ENCODE measurements at regions not wholly inside any gene's neighbourhood (a gene's known extent, or its start where the extent isn't known, plus 50 kb on each side); places are given as distances from the start of the nearest gene placed in this dataset.

- Histone ChIP-seq H3K36me3 (no peaks in the 10 kb centered on the region), H3K9me3 (no peaks in the 10 kb centered on the region), H3K27me3 (ENCODE audit: low read depth) (no peaks in the 10 kb centered on the region), H3K27ac (no peak overlapping the region), H3K4me3 (no peak overlapping the region), H3K4me1 (no peaks in the 10 kb centered on the region)
- ATAC-seq (no peak), DNase-seq (no peak)
- TF ChIP-seq, protein P1, sequence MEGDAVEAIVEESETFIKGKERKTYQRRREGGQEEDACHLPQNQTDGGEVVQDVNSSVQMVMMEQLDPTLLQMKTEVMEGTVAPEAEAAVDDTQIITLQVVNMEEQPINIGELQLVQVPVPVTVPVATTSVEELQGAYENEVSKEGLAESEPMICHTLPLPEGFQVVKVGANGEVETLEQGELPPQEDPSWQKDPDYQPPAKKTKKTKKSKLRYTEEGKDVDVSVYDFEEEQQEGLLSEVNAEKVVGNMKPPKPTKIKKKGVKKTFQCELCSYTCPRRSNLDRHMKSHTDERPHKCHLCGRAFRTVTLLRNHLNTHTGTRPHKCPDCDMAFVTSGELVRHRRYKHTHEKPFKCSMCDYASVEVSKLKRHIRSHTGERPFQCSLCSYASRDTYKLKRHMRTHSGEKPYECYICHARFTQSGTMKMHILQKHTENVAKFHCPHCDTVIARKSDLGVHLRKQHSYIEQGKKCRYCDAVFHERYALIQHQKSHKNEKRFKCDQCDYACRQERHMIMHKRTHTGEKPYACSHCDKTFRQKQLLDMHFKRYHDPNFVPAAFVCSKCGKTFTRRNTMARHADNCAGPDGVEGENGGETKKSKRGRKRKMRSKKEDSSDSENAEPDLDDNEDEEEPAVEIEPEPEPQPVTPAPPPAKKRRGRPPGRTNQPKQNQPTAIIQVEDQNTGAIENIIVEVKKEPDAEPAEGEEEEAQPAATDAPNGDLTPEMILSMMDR (IDR thresholded peaks at IDR 0.05): no peak
- intact Hi-C loops (cut with DNase I): no loop called here
Measured at GRCh38 chr6:9482030-9482738, 932.7 kb downstream of the TFAP2A start.

DNA sequence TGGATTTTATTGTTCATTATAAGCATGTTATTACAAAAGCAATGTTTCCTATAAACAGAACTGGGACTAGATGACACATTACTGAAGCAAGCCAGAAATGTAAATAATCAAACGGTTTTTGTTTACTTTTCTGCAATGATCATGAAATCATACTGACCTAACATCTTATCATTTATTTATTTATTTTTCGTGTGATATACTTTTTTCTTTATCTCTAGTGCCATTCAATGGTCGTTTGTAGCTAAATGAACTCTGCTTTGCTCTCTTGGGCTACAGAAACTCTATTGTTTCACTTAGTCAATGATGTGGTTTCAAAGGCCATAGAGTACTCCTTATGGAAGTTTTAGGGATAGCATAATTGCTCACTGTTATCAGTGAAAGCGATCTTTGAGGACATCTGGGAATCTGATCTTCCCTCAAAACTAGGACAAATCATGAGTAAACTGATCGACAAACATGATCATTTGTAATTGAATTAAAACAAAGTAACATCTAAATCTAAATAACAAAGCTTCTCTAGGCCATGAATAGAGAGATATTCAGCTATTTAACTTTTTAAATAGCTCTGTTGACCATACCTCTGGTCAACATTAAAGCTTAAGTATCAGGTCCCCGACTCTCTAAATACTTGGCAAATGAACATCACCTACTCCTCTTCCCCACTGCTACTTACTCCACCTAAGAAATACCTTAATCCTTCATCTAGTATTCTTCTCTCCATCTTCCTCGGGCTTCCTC is 933.4 kb downstream of the TFAP2A start:
- ATAC-seq: no peak
- TF ChIP-seq, protein P1 (IDR thresholded peaks at IDR 0.05): no peak

DNA sequence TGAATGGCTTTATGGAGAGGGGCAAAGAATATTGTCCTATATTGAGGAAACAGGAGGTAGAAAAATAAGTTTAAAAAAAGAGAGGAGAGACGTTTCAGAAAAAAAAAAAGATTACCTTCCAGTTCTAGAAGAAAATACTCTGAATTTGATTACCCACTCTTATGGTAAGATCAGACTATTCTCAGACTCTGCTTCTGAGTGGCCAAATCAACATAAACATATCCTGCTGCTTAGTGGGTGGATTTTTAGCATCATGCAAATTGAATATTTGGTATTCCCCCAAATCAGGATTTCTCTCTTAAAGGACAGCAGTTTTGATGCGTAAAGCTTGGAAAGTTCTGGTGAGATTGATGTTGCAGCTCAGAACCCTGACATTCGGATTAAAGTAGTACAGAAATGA is 946.6 kb downstream of the TFAP2A start:
- no peak for ATAC-seq
- Histone ChIP-seq H3K27ac (no peak overlapping the region), H3K27me3 (ENCODE audit: low read depth) (no peaks in the 10 kb centered on the region), H3K4me3 (no peak overlapping the region), H3K36me3 (no peaks in the 10 kb centered on the region), H3K4me1 (no peaks in the 10 kb centered on the region), H3K9me3 (no peaks in the 10 kb centered on the region)
- TF ChIP-seq, protein P1 (IDR thresholded peaks at IDR 0.05): no peak
- no peak for DNase-seq
- intact Hi-C loops (cut with DNase I): no loop called here

More for the DNA sequence above, 933.4 kb downstream of the TFAP2A start:
- Histone ChIP-seq H3K9me3 (no peaks in the 10 kb centered on the region), H3K4me1 (no peaks in the 10 kb centered on the region), H3K27ac (no peak overlapping the region), H3K27me3 (ENCODE audit: low read depth) (no peaks in the 10 kb centered on the region), H3K4me3 (no peak overlapping the region), H3K36me3 (no peaks in the 10 kb centered on the region)
- no peak for DNase-seq
- intact Hi-C loops (cut with DNase I): no loop called here

- H3K36me3 ChIP-seq: no peaks in the 10 kb centered on the region
- intact Hi-C loops (cut with DNase I): no loop called here
- no peak overlapping the region for H3K27ac ChIP-seq
- DNase-seq (no peak), ATAC-seq (no peak)
- H3K27me3 ChIP-seq (ENCODE audit: low read depth): no peaks in the 10 kb centered on the region
- H3K4me1 ChIP-seq: no peaks in the 10 kb centered on the region
- H3K9me3 ChIP-seq: no peaks in the 10 kb centered on the region
- H3K4me3 ChIP-seq: no peak overlapping the region
- TF ChIP-seq, protein P1 (IDR thresholded peaks at IDR 0.05): no peak
Measured at GRCh38 chr6:9467741-9468140, 947.1 kb downstream of the TFAP2A start.

DNA sequence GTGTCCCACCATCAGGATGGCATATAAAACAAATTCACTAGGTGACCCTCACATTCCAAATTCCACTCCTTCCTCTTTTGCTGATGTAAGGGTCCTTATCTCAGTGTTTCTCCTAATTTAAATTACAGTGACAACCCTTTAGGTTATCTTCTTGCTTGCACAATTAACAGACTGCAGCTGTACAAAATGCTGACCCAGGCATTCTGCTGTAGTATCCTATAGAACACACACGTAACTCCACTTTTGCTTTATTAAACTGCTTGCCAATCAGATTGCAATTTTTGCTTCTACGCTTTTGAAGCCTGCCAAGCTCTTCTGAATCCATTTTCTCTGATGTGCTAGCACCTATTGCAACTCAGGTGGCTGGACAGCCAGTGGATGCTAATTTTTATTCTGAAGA is 950.3 kb downstream of the TFAP2A start:
- intact Hi-C loops (cut with DNase I): no loop called here
- TF ChIP-seq, protein P1 (IDR thresholded peaks at IDR 0.05): no peak
- Histone ChIP-seq H3K27ac (no peak overlapping the region), H3K4me3 (no peak overlapping the region), H3K4me1 (no peaks in the 10 kb centered on the region), H3K9me3 (no peaks in the 10 kb centered on the region), H3K27me3 (ENCODE audit: low read depth) (no peaks in the 10 kb centered on the region), H3K36me3 (no peaks in the 10 kb centered on the region)
- ATAC-seq (no peak), DNase-seq (no peak)

Measured in lower lobe of right lung (tissue), 2 donors.